ENCODE measurements at regions not wholly inside any gene's neighbourhood (a gene's known extent, or its start where the extent isn't known, plus 50 kb on each side); places are given as distances from the start of the nearest gene placed in this dataset.

- H3K23ac ChIP-seq (ENCODE audit: insufficient read length, low read depth, low read length): no peak overlapping the region
- no peak overlapping the region for H3K14ac ChIP-seq (ENCODE audit: insufficient read depth, low read length)
- Mint-ChIP-seq H3K36me3 (ENCODE audit: insufficient read depth in 1 of 3, low read depth in 3 of 3) (no peaks in the 10 kb centered on the region), H3K27ac (no peak overlapping the region), H3K4me1 (peaks cover 0 to 3% of the 10 kb centered on the region in 2 experiments; a peak in 2 of 4 replicates), H3K27me3 (ENCODE audit: low read depth) (no peaks in the 10 kb centered on the region; the same call in 1 of the 2 replicates), H3K9me3 (no peaks in the 10 kb centered on the region; a peak in 1 of 5 replicates), H3K4me3 (no peak overlapping the region)
- H3K27me3 ChIP-seq (ENCODE audit: insufficient read depth, low read length): no peaks in the 10 kb centered on the region
- no peak overlapping the region for H3K56ac ChIP-seq (ENCODE audit: insufficient read length, low read depth, low read length)
- H3K27ac ChIP-seq (ENCODE audit: insufficient read length, low read depth, low read length): no peak overlapping the region
- H3K23me2 ChIP-seq (ENCODE audit: insufficient read length, low read depth, low read length, poor library complexity, severe bottlenecking): no peaks in the 10 kb centered on the region
- no peak overlapping the region for H3K18ac ChIP-seq (ENCODE audit: insufficient read length, low read depth, low read length)
- H3K4ac ChIP-seq (ENCODE audit: low read depth, low read length): no peak overlapping the region
- H2BK5ac ChIP-seq (ENCODE audit: insufficient read length, low read length): no peak overlapping the region
- no peaks in the 10 kb centered on the region for H4K20me1 ChIP-seq (ENCODE audit: control insufficient read depth, insufficient read depth, insufficient read length)
- no peak overlapping the region for H2BK20ac ChIP-seq (ENCODE audit: low read depth, low read length, poor library complexity, severe bottlenecking)
- H3T11ph ChIP-seq (ENCODE audit: low read length): no peak overlapping the region
- H4K91ac ChIP-seq (ENCODE audit: insufficient read length, low read depth, low read length): no peak overlapping the region
- no peak overlapping the region for H2AK5ac ChIP-seq (ENCODE audit: insufficient read length, low read length)
- TF ChIP-seq CTCF (conservative IDR thresholded peaks at IDR 0.05): no peak
- no peaks in the 10 kb centered on the region for H3K79me1 ChIP-seq (ENCODE audit: insufficient read depth, low read depth, low read length, poor library complexity, severe bottlenecking)
- H2BK12ac ChIP-seq (ENCODE audit: insufficient read length, low read depth, low read length): no peak overlapping the region
- no peaks in the 10 kb centered on the region for H3K79me2 ChIP-seq (ENCODE audit: insufficient read depth, low read length)
- DNase-seq: no peak
- WGBS (ENCODE audit: extremely low coverage, insufficient read length, low lambda C conversion rate): no CpG with 5 or more reads among the region's 2 CpGs
- no peak overlapping the region for H3K4me2 ChIP-seq (ENCODE audit: insufficient read depth, insufficient read length, low read length)
- H4K8ac ChIP-seq (replicated peaks; ENCODE audit: insufficient read length, low read depth, low read length): no peak overlapping the region
- H3K9me3 ChIP-seq (ENCODE audit: control insufficient read depth, low read depth, low read length): no peaks in the 10 kb centered on the region
- H3K4me1 ChIP-seq (ENCODE audit: insufficient read depth, low read length): no peaks in the 10 kb centered on the region
- H2BK120ac ChIP-seq (ENCODE audit: low read depth, low read length, poor library complexity, severe bottlenecking): no peak overlapping the region
- H2BK15ac ChIP-seq (ENCODE audit: low read depth, low read length): no peak overlapping the region
- H4K5ac ChIP-seq (ENCODE audit: insufficient read length, low read depth, low read length): no peak overlapping the region
- H3K9ac ChIP-seq (ENCODE audit: extremely low read depth, insufficient read length, low read length): no peak overlapping the region
- H2AFZ ChIP-seq (ENCODE audit: low read length): no peak overlapping the region
Measured at GRCh38 chr2:18182861-18183260, 304.4 kb downstream of the KCNS3 start.
